IMR-90 (cell line): ENCODE measurements at regions not wholly inside any gene's neighbourhood (a gene's known extent, or its start where the extent isn't known, plus 50 kb on each side); places are given as distances from the start of the nearest gene placed in this dataset.

ENCODE experiments used
- ATAC-seq: fragments of 200-7000 bp; cut with Tn5 transposase; 2 replicates; pipeline ENCODE4 v1.9.1; 2020; ENCODE audit warnings: low read depth, mild to moderate bottlenecking, moderate library complexity
- BruUV-seq: library from RNA; stranded (reverse); fragments of 400-500 nt; replicated peaks from 2 replicates; lab custom pipeline; 2021; lab: Mats Ljungman, UMichigan
- CTCF ChIA-PET: fragments of 300-600 bp; formaldehyde crosslinking; extraction: SDS; loops from one replicate; lab custom pipeline; 2021; ENCODE audit warnings: antibody characterized with exemption; lab: Yijun Ruan, JAX
- POLR2A ChIA-PET: fragments of 300-600 bp; sonication (Branson Sonifier 250); formaldehyde crosslinking; loops from one replicate; lab custom pipeline; 2022; ENCODE audit warnings: antibody characterized with exemption; ENCODE audit not compliant: unreplicated experiment; lab: Charles Lee
- DNase-seq: peaks from one replicate; pipeline ENCODE4 v3.0.0; 2013
- H2AFZ ChIP-seq: replicated peaks from 2 replicates; pipeline ENCODE3; 2013; ENCODE audit warnings: low read length, mild to moderate bottlenecking; ENCODE audit not compliant: poor library complexity
- H2AK5ac ChIP-seq: 2 replicates; pipeline ENCODE4 v1.6.1; 2013; ENCODE audit warnings: low read depth, low read length, inconsistent platforms
- H2AK9ac ChIP-seq: replicated peaks from 2 replicates; pipeline ENCODE3; 2013; ENCODE audit warnings: mild to moderate bottlenecking, low read depth, low read length, moderate library complexity; ENCODE audit not compliant: poor library complexity
- H2BK120ac ChIP-seq: 2 replicates; pipeline ENCODE4 v1.6.1; 2013; ENCODE audit warnings: low read depth, low read length, inconsistent platforms
- H2BK15ac ChIP-seq: 3 replicates; pipeline ENCODE4 v1.6.1; 2013; ENCODE audit warnings: low read depth, low read length, inconsistent platforms
- H2BK20ac ChIP-seq: 2 replicates; pipeline ENCODE4 v1.6.1; 2013; ENCODE audit warnings: low read depth, mild to moderate bottlenecking, inconsistent platforms, low read length, moderate library complexity
- H2BK5ac ChIP-seq: 2 replicates; pipeline ENCODE4 v1.6.1; 2013; ENCODE audit warnings: mild to moderate bottlenecking, low read depth, low read length, inconsistent platforms; ENCODE audit not compliant: poor library complexity, severe bottlenecking
- H3K14ac ChIP-seq: replicated peaks from 2 replicates; pipeline ENCODE4 v1.6.1; 2013; ENCODE audit warnings: low read depth, low read length, inconsistent platforms
- H3K18ac ChIP-seq: 2 replicates; pipeline ENCODE4 v1.6.1; 2013; ENCODE audit warnings: low read depth, low read length, control low read depth
- H3K23ac ChIP-seq: 2 replicates; pipeline ENCODE4 v1.6.1; 2013; ENCODE audit warnings: low read depth, low read length, inconsistent platforms
- H3K27ac ChIP-seq: 2 replicates; pipeline ENCODE4 v1.5.1; 2013; ENCODE audit warnings: mild to moderate bottlenecking, control low read depth, low read length; ENCODE audit not compliant: insufficient read depth
- H3K27me3 ChIP-seq: 2 replicates; pipeline ENCODE4 v1.6.1; 2013; ENCODE audit warnings: low read length; ENCODE audit not compliant: control insufficient read depth, insufficient read depth
- H3K36me3 ChIP-seq: 2 replicates; pipeline ENCODE4 v1.6.1; 2013; ENCODE audit warnings: low read length, mixed read lengths; ENCODE audit not compliant: control insufficient read depth, insufficient read depth
- H3K4ac ChIP-seq: 2 replicates; pipeline ENCODE4 v1.6.1; 2013; ENCODE audit warnings: low read depth, low read length, inconsistent platforms
- H3K4me1 ChIP-seq: 2 replicates; pipeline ENCODE4 v1.6.1; 2013; ENCODE audit warnings: low read length, mixed read lengths; ENCODE audit not compliant: control insufficient read depth, insufficient read depth
- H3K4me2 ChIP-seq: 2 replicates; pipeline ENCODE4 v1.6.1; 2013; ENCODE audit warnings: low read depth, mild to moderate bottlenecking, control low read depth, low read length, moderate library complexity
- H3K4me3 ChIP-seq: 2 replicates; pipeline ENCODE4 v1.5.1; 2013; ENCODE audit warnings: low read depth, mild to moderate bottlenecking, control low read depth, low read length, moderate library complexity; ENCODE audit not compliant: insufficient read depth
- H3K56ac ChIP-seq: 2 replicates; pipeline ENCODE4 v1.6.1; 2013; ENCODE audit warnings: low read length, inconsistent platforms; ENCODE audit not compliant: insufficient read depth; ENCODE audit errors: extremely low read depth
- H3K79me1 ChIP-seq, 2 experiments: 2 replicates each; pipeline ENCODE4 v1.6.1; 2013; ENCODE audit warnings: low read length in 2 of 2, inconsistent platforms in 1 of 2, low read depth in 1 of 2
- H3K9ac ChIP-seq: 2 replicates; pipeline ENCODE4 v1.6.1; 2013; ENCODE audit warnings: low read depth, low read length, control low read depth
- H3K9me1 ChIP-seq: 2 replicates; pipeline ENCODE4 v1.6.1; 2013; ENCODE audit warnings: low read length, inconsistent platforms; ENCODE audit not compliant: insufficient read depth
- H3K9me3 ChIP-seq: 2 replicates; pipeline ENCODE4 v1.6.1; 2013; ENCODE audit warnings: low read length; ENCODE audit not compliant: control insufficient read depth, insufficient read depth
- H4K20me1 ChIP-seq: 2 replicates; pipeline ENCODE4 v1.6.1; 2013; ENCODE audit warnings: low read length, inconsistent platforms; ENCODE audit not compliant: insufficient read depth
- H4K5ac ChIP-seq: 2 replicates; pipeline ENCODE4 v1.6.1; 2013; ENCODE audit warnings: mild to moderate bottlenecking, low read depth, low read length, control low read depth
- H4K8ac ChIP-seq, 2 experiments: 2 replicates each; pipeline ENCODE4 v1.6.1; 2013; ENCODE audit warnings: low read depth in 2 of 2, low read length in 2 of 2, control low read depth in 1 of 2, inconsistent platforms in 1 of 2
- H4K91ac ChIP-seq: 2 replicates; pipeline ENCODE4 v1.6.1; 2013; ENCODE audit warnings: low read depth, low read length, inconsistent platforms; ENCODE audit not compliant: insufficient read depth
- BHLHE40 ChIP-seq: fragments of 150-350 bp; IDR thresholded peaks from 2 replicates; pipeline ENCODE4 v1.6.1; 2016; ENCODE audit warnings: mild to moderate bottlenecking, low read depth, low read length
- MAFK ChIP-seq: IDR thresholded peaks from 2 replicates; pipeline ENCODE4 v1.6.1; 2012; ENCODE audit warnings: low read depth, low read length, improper control_type of control experiment
- dilution Hi-C: fragments of 300-500 bp; cut with HindIII; formaldehyde crosslinking; loops from one replicate; pipeline ENCODE4 v1.14.3; 2018; ENCODE audit warnings: low sequenced_read_pairs; ENCODE audit not compliant: unreplicated experiment
- in situ Hi-C: fragments of 300-500 bp; cut with MboI; formaldehyde crosslinking; loops from 3 replicates; pipeline ENCODE4 v1.14.3; 2019; ENCODE audit warnings: low sequenced_read_pairs, inconsistent platforms, mixed read lengths
- intact Hi-C: fragments of 100-400 bp; cut with micrococcal nuclease; formaldehyde crosslinking; loops from 2 replicates; pipeline ENCODE4 v1.10.0; 2022

DNA sequence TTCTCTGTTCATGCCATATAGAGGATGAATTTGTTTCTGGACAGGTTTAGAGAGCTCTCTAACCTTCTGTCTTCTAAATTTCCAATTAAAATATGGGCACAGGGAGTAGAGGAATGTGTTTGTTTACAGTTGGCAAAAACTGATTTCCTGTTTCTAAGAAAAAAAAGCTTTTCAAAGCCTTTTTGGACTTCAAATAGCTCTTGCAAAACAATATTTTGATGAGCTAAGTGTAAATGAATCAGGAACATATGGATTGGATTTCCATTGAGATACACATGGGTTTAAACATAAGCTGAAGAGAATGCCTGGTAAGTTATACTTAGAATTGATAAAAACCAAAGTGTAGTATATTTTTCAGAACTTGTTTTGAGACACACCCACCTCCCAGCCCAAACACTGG lies 677.5 kb downstream of the NYAP2 start:
- intact Hi-C loops, result no loop called here

More for the DNA sequence above, 677.5 kb downstream of the NYAP2 start:
- Histone ChIP-seq H3K4ac (no peak overlapping the region), H4K20me1 (no peaks in the 10 kb centered on the region), H3K9me3 (no peaks in the 10 kb centered on the region), H3K79me1 (peaks cover 0 to 4% of the 10 kb centered on the region in 2 experiments; a peak in 1 of 4 replicates), H2AFZ (no peak overlapping the region), H2BK5ac (peak overlapping the region; percentile 32), H3K14ac (no peak overlapping the region), H2AK9ac (no peak overlapping the region), H3K4me2 (no peak overlapping the region), H2AK5ac (no peak overlapping the region), H2BK120ac (peak overlapping the region; percentile 38; the same call in 1 of the 2 replicates), H2BK15ac (0 out of 3 replicates have a peak overlapping the region, but pooled peaks have one; percentile 7), H3K9ac (no peak overlapping the region), H3K56ac (no peak overlapping the region), H3K4me3 (no peak overlapping the region), H4K91ac (no peak overlapping the region), H4K5ac (no peak overlapping the region), H3K27ac (no peak overlapping the region), H3K4me1 (peaks cover 12% of the 10 kb centered on the region), H3K36me3 (no peaks in the 10 kb centered on the region), H3K23ac (no peak overlapping the region), H3K27me3 (no peaks in the 10 kb centered on the region), H3K18ac (peak overlapping the region; percentile 17; the same call in 1 of the 2 replicates), H4K8ac (no peak overlapping the region), H2BK20ac (no peak overlapping the region), H3K9me1 (no peaks in the 10 kb centered on the region)
- TF ChIP-seq MAFK, result peak; percentile 35; the same call in 1 of the 2 replicates
- no peak for TF ChIP-seq BHLHE40
- dilution Hi-C loops, result no loop called here
- in situ Hi-C loops, result no loop called here
- DNase-seq (peak; percentile 73), ATAC-seq (no peak; the same call in 1 of the 2 replicates)
- no TSS peak for BruUV-seq
- ChIA-PET POLR2A (interaction anchor here (0.5 to 1.5 kb wide), 3 partner anchors 13 to 351 kb away, joined by 3 to 5 read pairs (median 4); no protein-coding TSS in a partner anchor), CTCF (no interaction called here)
